ENCODE measurements at regions not wholly inside any gene's neighbourhood (a gene's known extent, or its start where the extent isn't known, plus 50 kb on each side); places are given as distances from the start of the nearest gene placed in this dataset.
A peak's percentile ranks its signal among the peaks of the same experiment; 100 is the strongest.

- TF ChIP-seq CTCF (IDR thresholded peaks at IDR 0.05; ENCODE audit: control extremely low read depth, extremely low read depth) = no peak
- ATAC-seq (ENCODE audit: insufficient read depth, low FRiP score) (no peak), DNase-seq (peak in 2 of 3 donors; percentile 76 to 97)
- Histone ChIP-seq H3K9ac (ENCODE audit: insufficient read depth in 1 of 2, low read length in 2 of 2) (peak overlapping the region in 1 of 2 donors; percentile 26), H3K4me3 (no peak overlapping the region), H3K4me1 (ENCODE audit: control insufficient read depth in 5 of 5, insufficient read depth in 5 of 5, low read length in 5 of 5) (peaks cover 3 to 41% (median 9%) of the 10 kb centered on the region in 5 donors), H3K9me3 (ENCODE audit: control insufficient read depth in 4 of 4, insufficient read depth in 3 of 4, low read length in 3 of 4) (no peaks in the 10 kb centered on the region), H3K27me3 (ENCODE audit: control insufficient read depth in 3 of 3, insufficient read depth in 3 of 3, low read length in 2 of 3) (no peaks in the 10 kb centered on the region), H3K27ac (ENCODE audit: low read depth in 1 of 2, low read length in 1 of 2) (no peak overlapping the region), H3K36me3 (ENCODE audit: control insufficient read depth in 4 of 4, insufficient read depth in 4 of 4, low read length in 4 of 4) (no peaks in the 10 kb centered on the region)
- WGBS, 2 donors = 42 to 48% methylated on average over 1 of the region's 1 CpG
Measured at GRCh38 chr9:14432666-14433350, 118.9 kb upstream of the NFIB start.

GRCh38 chr9:14428781-14429230, 114.9 kb upstream of the NFIB start:
- DNase-seq (peak; percentile 87 to 95 (median 92)), ATAC-seq (ENCODE audit: insufficient read depth, low FRiP score) (no peak)
- no peak overlapping the region for H3K4me3 ChIP-seq
- no peaks in the 10 kb centered on the region for H3K27me3 ChIP-seq (ENCODE audit: control insufficient read depth in 3 of 3, insufficient read depth in 3 of 3, low read length in 2 of 3)
- H3K4me1 ChIP-seq (ENCODE audit: control insufficient read depth in 5 of 5, insufficient read depth in 5 of 5, low read length in 5 of 5) = peaks cover 0 to 32% (median 5%) of the 10 kb centered on the region in 5 donors
- peak; percentile 31 for TF ChIP-seq CTCF (IDR thresholded peaks at IDR 0.05; ENCODE audit: control extremely low read depth, extremely low read depth)
- H3K36me3 ChIP-seq (ENCODE audit: control insufficient read depth in 4 of 4, insufficient read depth in 4 of 4, low read length in 4 of 4) = no peaks in the 10 kb centered on the region
- peak overlapping the region in 1 of 2 donors; percentile 26 for H3K9ac ChIP-seq (ENCODE audit: insufficient read depth in 1 of 2, low read length in 2 of 2)
- peak overlapping the region in 1 of 2 donors; percentile 18 for H3K27ac ChIP-seq (ENCODE audit: low read depth in 1 of 2, low read length in 1 of 2)
- H3K9me3 ChIP-seq (ENCODE audit: control insufficient read depth in 4 of 4, insufficient read depth in 3 of 4, low read length in 3 of 4) = no peaks in the 10 kb centered on the region
- 13 to 15% methylated on average over 11 of the region's 11 CpGs for WGBS, 2 donors

GRCh38 chr9:14427419-14427818, 113.5 kb upstream of the NFIB start:
- DNase-seq (no peak), ATAC-seq (ENCODE audit: insufficient read depth, low FRiP score) (no peak)
- no peak for TF ChIP-seq CTCF (IDR thresholded peaks at IDR 0.05; ENCODE audit: control extremely low read depth, extremely low read depth)
- Histone ChIP-seq H3K4me3 (no peak overlapping the region), H3K4me1 (ENCODE audit: control insufficient read depth in 5 of 5, insufficient read depth in 5 of 5, low read length in 5 of 5) (peaks cover 0 to 23% (median 0%) of the 10 kb centered on the region in 5 donors), H3K36me3 (ENCODE audit: control insufficient read depth in 4 of 4, insufficient read depth in 4 of 4, low read length in 4 of 4) (no peaks in the 10 kb centered on the region), H3K27me3 (ENCODE audit: control insufficient read depth in 3 of 3, insufficient read depth in 3 of 3, low read length in 2 of 3) (no peaks in the 10 kb centered on the region), H3K9me3 (ENCODE audit: control insufficient read depth in 4 of 4, insufficient read depth in 3 of 4, low read length in 3 of 4) (no peaks in the 10 kb centered on the region), H3K9ac (ENCODE audit: insufficient read depth in 1 of 2, low read length in 2 of 2) (no peak overlapping the region), H3K27ac (ENCODE audit: low read depth in 1 of 2, low read length in 1 of 2) (no peak overlapping the region)
- WGBS, 2 donors = 83% methylated on average over 2 of the region's 2 CpGs

All from lung (tissue), 11 donors.